ENCODE measurements at regions not wholly inside any gene's neighbourhood (a gene's known extent, or its start where the extent isn't known, plus 50 kb on each side); places are given as distances from the start of the nearest gene placed in this dataset.

GRCh38 chr15:69834267-69834666 is 263.4 kb downstream of the TLE3 start:
- Histone ChIP-seq H3K9me3 (ENCODE audit: control insufficient read depth in 4 of 4, low read length in 3 of 4) (no peaks in the 10 kb centered on the region), H3K36me3 (ENCODE audit: control insufficient read depth in 4 of 4, insufficient read depth in 3 of 4, low read depth in 1 of 4, low read length in 3 of 4) (no peaks in the 10 kb centered on the region), H3K27me3 (ENCODE audit: control insufficient read depth in 4 of 4, insufficient read depth in 4 of 4, low read length in 3 of 4) (peaks cover 0 to 2% (median 0%) of the 10 kb centered on the region in 4 donors), H3K4me1 (ENCODE audit: control insufficient read depth in 4 of 4, insufficient read depth in 4 of 4, low read length in 3 of 4) (no peaks in the 10 kb centered on the region), H3K9ac (ENCODE audit: low read depth in 1 of 2, low read length in 2 of 2) (no peak overlapping the region), H3K27ac (ENCODE audit: low read depth in 1 of 2, low read length in 2 of 2) (no peak overlapping the region), H3K4me3 (ENCODE audit: low read depth in 1 of 3, low read length in 3 of 3) (no peak overlapping the region)
- TF ChIP-seq SP1 (IDR thresholded peaks at IDR 0.05) (no peak), ATF3 (IDR thresholded peaks at IDR 0.05) (no peak), ZBTB33 (IDR thresholded peaks at IDR 0.05) (no peak), FOXA1 (IDR thresholded peaks at IDR 0.05) (no peak), HNF4A (conservative IDR thresholded peaks at IDR 0.05) (no peak), FOXA2 (IDR thresholded peaks at IDR 0.05) (no peak), TAF1 (conservative IDR thresholded peaks at IDR 0.05) (no peak), NR2F2 (IDR thresholded peaks at IDR 0.05) (no peak), GABPA (IDR thresholded peaks at IDR 0.05 in 1 of 2, conservative IDR thresholded peaks at IDR 0.05 in 1 of 2) (no peak), MAX (IDR thresholded peaks at IDR 0.05) (no peak), HNF4G (IDR thresholded peaks at IDR 0.05) (no peak)
- 93% methylated on average over 5 of the region's 5 CpGs for WGBS
- no peak for DNase-seq (ENCODE audit: low spot score)

GRCh38 chr15:69834761-69835160 is 263.0 kb downstream of the TLE3 start:
- H3K9me3 ChIP-seq (ENCODE audit: control insufficient read depth in 4 of 4, low read length in 3 of 4): no peaks in the 10 kb centered on the region
- no peak for DNase-seq (ENCODE audit: low spot score)
- TF ChIP-seq NR2F2 (IDR thresholded peaks at IDR 0.05) (no peak), MAX (IDR thresholded peaks at IDR 0.05) (no peak), GABPA (IDR thresholded peaks at IDR 0.05 in 1 of 2, conservative IDR thresholded peaks at IDR 0.05 in 1 of 2) (no peak), FOXA1 (IDR thresholded peaks at IDR 0.05) (no peak), EGR1 (IDR thresholded peaks at IDR 0.05; ENCODE audit: low read depth in 2 of 2) (no peak), RXRA (IDR thresholded peaks at IDR 0.05) (no peak), HNF4G (IDR thresholded peaks at IDR 0.05) (no peak), ZBTB33 (IDR thresholded peaks at IDR 0.05) (no peak), YY1 (IDR thresholded peaks at IDR 0.05) (no peak), TAF1 (conservative IDR thresholded peaks at IDR 0.05) (no peak), CTCF (IDR thresholded peaks at IDR 0.05; ENCODE audit: low read depth, low read length, missing input control) (no peak), HNF4A (conservative IDR thresholded peaks at IDR 0.05) (no peak)
- no peaks in the 10 kb centered on the region for H3K4me1 ChIP-seq (ENCODE audit: control insufficient read depth in 4 of 4, insufficient read depth in 4 of 4, low read length in 3 of 4)
- peaks cover 0 to 2% (median 0%) of the 10 kb centered on the region in 4 donors for H3K27me3 ChIP-seq (ENCODE audit: control insufficient read depth in 4 of 4, insufficient read depth in 4 of 4, low read length in 3 of 4)
- no peak overlapping the region for H3K9ac ChIP-seq (ENCODE audit: low read depth in 1 of 2, low read length in 2 of 2)
- 53% methylated on average over 3 of the region's 3 CpGs for WGBS
- no peak overlapping the region for H3K27ac ChIP-seq (ENCODE audit: low read depth in 1 of 2, low read length in 2 of 2)
- H3K36me3 ChIP-seq (ENCODE audit: control insufficient read depth in 4 of 4, insufficient read depth in 3 of 4, low read depth in 1 of 4, low read length in 3 of 4): no peaks in the 10 kb centered on the region
- no peak overlapping the region for H3K4me3 ChIP-seq (ENCODE audit: low read depth in 1 of 3, low read length in 3 of 3)

Data from liver (tissue), 8 donors.